ENCODE measurements at regions not wholly inside any gene's neighbourhood (a gene's known extent, or its start where the extent isn't known, plus 50 kb on each side); places are given as distances from the start of the nearest gene placed in this dataset.

- no peaks in the 10 kb centered on the region for H3K36me3 ChIP-seq
- intact Hi-C loops (cut with micrococcal nuclease) = no loop called here
- no peaks in the 10 kb centered on the region for H3K27me3 ChIP-seq (ENCODE audit: low read depth)
- no peaks in the 10 kb centered on the region for H3K4me1 ChIP-seq
- no peaks in the 10 kb centered on the region for H3K9me3 ChIP-seq (replicated peaks)
- no peak overlapping the region for H3K4me3 ChIP-seq
- H3K27ac ChIP-seq (replicated peaks) = no peak overlapping the region
- TF ChIP-seq CTCF (IDR thresholded peaks at IDR 0.05; ENCODE audit: borderline replicate concordance) = no peak
- DNase-seq = no peak
Observed at GRCh38 chr1:218835609-218836008, 338.1 kb upstream of the LYPLAL1 start.

- Histone ChIP-seq H3K27ac (replicated peaks) (no peak overlapping the region), H3K9me3 (replicated peaks) (no peaks in the 10 kb centered on the region), H3K27me3 (ENCODE audit: low read depth) (no peaks in the 10 kb centered on the region), H3K4me3 (no peak overlapping the region), H3K4me1 (no peaks in the 10 kb centered on the region), H3K36me3 (no peaks in the 10 kb centered on the region)
- intact Hi-C loops (cut with micrococcal nuclease) = no loop called here
- TF ChIP-seq CTCF (IDR thresholded peaks at IDR 0.05; ENCODE audit: borderline replicate concordance) = no peak
- no peak for DNase-seq
Observed at GRCh38 chr1:218836264-218836663, 337.4 kb upstream of the LYPLAL1 start.

GRCh38 chr1:218837051-218837450 lies 336.6 kb upstream of the LYPLAL1 start:
- no peaks in the 10 kb centered on the region for H3K27me3 ChIP-seq (ENCODE audit: low read depth)
- no peaks in the 10 kb centered on the region for H3K4me1 ChIP-seq
- no peaks in the 10 kb centered on the region for H3K9me3 ChIP-seq (replicated peaks)
- H3K4me3 ChIP-seq = no peak overlapping the region
- H3K36me3 ChIP-seq = no peaks in the 10 kb centered on the region
- no peak overlapping the region for H3K27ac ChIP-seq (replicated peaks)
- no peak for DNase-seq
- intact Hi-C loops (cut with micrococcal nuclease) = no loop called here
- no peak for TF ChIP-seq CTCF (IDR thresholded peaks at IDR 0.05; ENCODE audit: borderline replicate concordance)

- intact Hi-C loops (cut with micrococcal nuclease) = no loop called here
- Histone ChIP-seq H3K27me3 (ENCODE audit: low read depth) (no peaks in the 10 kb centered on the region), H3K9me3 (replicated peaks) (no peaks in the 10 kb centered on the region), H3K4me3 (no peak overlapping the region), H3K36me3 (no peaks in the 10 kb centered on the region), H3K27ac (replicated peaks) (no peak overlapping the region), H3K4me1 (no peaks in the 10 kb centered on the region)
- TF ChIP-seq CTCF (IDR thresholded peaks at IDR 0.05; ENCODE audit: borderline replicate concordance) = no peak
- DNase-seq = no peak
Observed at GRCh38 chr1:218845589-218845988, 328.1 kb upstream of the LYPLAL1 start.

- H3K27me3 ChIP-seq (ENCODE audit: low read depth) = no peaks in the 10 kb centered on the region
- no peaks in the 10 kb centered on the region for H3K4me1 ChIP-seq
- no peaks in the 10 kb centered on the region for H3K36me3 ChIP-seq
- DNase-seq = no peak
- no peak overlapping the region for H3K27ac ChIP-seq (replicated peaks)
- intact Hi-C loops (cut with micrococcal nuclease) = no loop called here
- no peaks in the 10 kb centered on the region for H3K9me3 ChIP-seq (replicated peaks)
- H3K4me3 ChIP-seq = no peak overlapping the region
- TF ChIP-seq CTCF (IDR thresholded peaks at IDR 0.05; ENCODE audit: borderline replicate concordance) = no peak
Observed at GRCh38 chr1:218846181-218846580, 327.5 kb upstream of the LYPLAL1 start.

Data from left ventricle myocardium inferior (tissue), 1 donor.